ENCODE measurements at regions not wholly inside any gene's neighbourhood (a gene's known extent, or its start where the extent isn't known, plus 50 kb on each side); places are given as distances from the start of the nearest gene placed in this dataset.
"Not testable (repeated sequence)": the region's sequence is repeated elsewhere in the genome, so short reads cannot be mapped to it uniquely, and the experiment has no call there.

GRCh38 chr3:98701071-98701675, 62.0 kb upstream of the ST3GAL6 start:
- DNase-seq (ENCODE audit: low spot score) (no peak), ATAC-seq (no peak)

GRCh38 chr3:98702166-98702565, 61.0 kb upstream of the ST3GAL6 start:
- DNase-seq (ENCODE audit: low spot score), result no peak
- ATAC-seq, result no peak

GRCh38 chr3:98705212-98705611, 57.9 kb upstream of the ST3GAL6 start:
- DNase-seq (ENCODE audit: low spot score) (no peak), ATAC-seq (no peak)

- ATAC-seq (no peak), DNase-seq (ENCODE audit: low spot score) (no peak)
Observed at GRCh38 chr3:98705694-98706093, 57.4 kb upstream of the ST3GAL6 start.

- not testable (repeated sequence) for ATAC-seq; DNase-seq (ENCODE audit: low spot score)
Observed at GRCh38 chr3:98708681-98709080, 54.5 kb upstream of the ST3GAL6 start.

- ATAC-seq, result no peak
Observed at GRCh38 chr3:98709441-98709840, 53.7 kb upstream of the ST3GAL6 start.

GRCh38 chr3:98710067-98710659, 53.0 kb upstream of the ST3GAL6 start:
- ATAC-seq (no peak), DNase-seq (ENCODE audit: low spot score) (no peak)

More at GRCh38 chr3:98709441-98709840, 53.7 kb upstream of the ST3GAL6 start:
- DNase-seq (ENCODE audit: low spot score), result no peak

- ATAC-seq, result no peak
Observed at GRCh38 chr3:98711426-98711825, 51.7 kb upstream of the ST3GAL6 start.

GRCh38 chr3:98712726-98713125, 50.4 kb upstream of the ST3GAL6 start:
- no peak for DNase-seq (ENCODE audit: low spot score)
- ATAC-seq, result no peak

More at GRCh38 chr3:98711426-98711825, 51.7 kb upstream of the ST3GAL6 start:
- no peak for DNase-seq (ENCODE audit: low spot score)

- ATAC-seq; DNase-seq (ENCODE audit: low spot score): not testable (repeated sequence)
Observed at GRCh38 chr3:98713332-98713731, 49.8 kb upstream of the ST3GAL6 start.
